NT2/D1 (cell line): ENCODE measurements at regions not wholly inside any gene's neighbourhood (a gene's known extent, or its start where the extent isn't known, plus 50 kb on each side); places are given as distances from the start of the nearest gene placed in this dataset.

Experiments
- YY1 ChIP-seq: IDR thresholded peaks from 2 replicates; pipeline ENCODE4 v1.6.1; 2011; ENCODE audit not compliant: insufficient read length, insufficient read depth
- ZNF274 ChIP-seq: IDR thresholded peaks from 2 replicates; pipeline ENCODE4 v1.6.1; 2011; ENCODE audit warnings: mild to moderate bottlenecking, low read depth, low read length

DNA sequence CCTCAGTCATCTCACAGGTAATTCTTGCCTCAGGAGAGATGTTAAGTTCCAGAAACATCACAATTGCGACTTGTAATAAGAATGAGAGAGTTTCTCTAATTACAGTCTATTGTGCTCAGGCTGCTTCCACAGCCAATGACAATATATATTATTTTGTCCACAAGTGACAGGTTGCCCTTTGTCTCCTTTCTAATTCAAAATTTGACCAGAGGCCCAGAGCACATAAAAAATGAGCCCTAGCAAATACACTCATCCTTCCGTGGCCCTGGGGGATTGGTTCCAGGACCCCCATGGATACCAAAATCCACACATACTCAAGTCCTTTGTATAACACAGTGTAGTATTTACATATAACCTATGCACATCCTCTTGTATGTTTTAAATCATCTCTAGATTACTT lies 88.1 kb upstream of the TMEM170B start:
- TF ChIP-seq ZNF274: no peak
- TF ChIP-seq YY1: no peak
